Loucy (cell line): ENCODE measurements at regions not wholly inside any gene's neighbourhood (a gene's known extent, or its start where the extent isn't known, plus 50 kb on each side); places are given as distances from the start of the nearest gene placed in this dataset.

Source experiments
- CTCF ChIP-seq: fragments of 200-600 bp; sonication (generic); conservative IDR thresholded peaks from 2 replicates; pipeline ENCODE4 v1.5.1; 2014; ENCODE audit warnings: mild to moderate bottlenecking, antibody characterized with exemption, low read length
- EZH2phosphoT487 ChIP-seq: fragments of 200-600 bp; IDR thresholded peaks from 2 replicates; pipeline ENCODE4 v1.6.1; 2018; ENCODE audit warnings: antibody characterized with exemption, mild to moderate bottlenecking, moderate library complexity, borderline replicate concordance

DNA sequence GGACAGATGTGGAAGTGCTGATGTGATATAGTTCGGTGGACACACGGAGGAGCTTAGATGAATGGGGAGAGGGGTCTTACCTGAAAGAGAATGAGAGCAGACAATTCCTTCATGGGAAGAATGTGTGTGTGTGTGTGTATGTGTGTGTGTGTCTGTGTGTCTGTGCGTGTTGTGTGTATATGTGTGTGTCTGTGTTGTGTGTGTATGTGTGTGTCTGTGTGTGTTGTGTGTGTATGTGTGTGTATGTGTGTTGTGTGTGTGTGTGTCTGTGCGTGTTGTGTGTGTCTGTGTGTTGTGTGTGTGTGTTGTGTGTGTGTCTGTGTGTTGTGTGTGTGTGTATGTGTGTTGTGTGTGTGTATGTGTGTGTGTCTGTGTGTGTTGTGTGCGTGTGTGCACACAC, 104.2 kb downstream of the FAM204A start:
- TF ChIP-seq CTCF (no peak), EZH2phosphoT487 (no peak)
